Colonic mucosa (tissue), 4 donors: ENCODE measurements at regions not wholly inside any gene's neighbourhood (a gene's known extent, or its start where the extent isn't known, plus 50 kb on each side); places are given as distances from the start of the nearest gene placed in this dataset.

ENCODE experiments used
- DNase-seq: peaks from one replicate; pipeline ENCODE4 v3.0.0-alpha.2; 2020
- H3K27ac ChIP-seq: fragments of 200-600 bp; one replicate; pipeline ENCODE4 v1.8.0; 2021
- H3K27me3 ChIP-seq: fragments of 200-600 bp; one replicate; pipeline ENCODE4 v1.8.0; 2021
- H3K36me3 ChIP-seq: fragments of 200-600 bp; one replicate; pipeline ENCODE4 v1.8.0; 2021
- H3K4me1 ChIP-seq: fragments of 200-600 bp; one replicate; pipeline ENCODE4 v1.8.0; 2021; ENCODE audit warnings: mild to moderate bottlenecking
- H3K4me3 ChIP-seq: fragments of 200-600 bp; one replicate; pipeline ENCODE4 v1.8.0; 2021
- H3K9ac ChIP-seq, 2 donors: one replicate each; pipeline ENCODE4 v1.7.0; 2013; ENCODE audit warnings: control low read depth in 2 of 2, low read depth in 2 of 2, low read length in 2 of 2
- H3K9me3 ChIP-seq: fragments of 200-600 bp; one replicate; pipeline ENCODE4 v1.8.0; 2021
- CTCF ChIP-seq: fragments of 200-600 bp; IDR thresholded peaks from one replicate; pipeline ENCODE4 v1.8.0; 2022; ENCODE audit warnings: antibody characterized with exemption, mild to moderate bottlenecking
- intact Hi-C: fragments of 100-400 bp; cut with DNase I; formaldehyde crosslinking; loops from one replicate; pipeline ENCODE4 v1.14.1; 2022
- donor health status: healthy.
- donor health status: DM: no; HTN: no; CAD: no.
- donor health status: DM: no; HTN: no; CAD: no.

GRCh38 chr4:175435381-175435783, 376.7 kb downstream of the GPM6A start:
- no peaks in the 10 kb centered on the region for H3K9me3 ChIP-seq
- TF ChIP-seq CTCF: no peak
- intact Hi-C loops: no loop called here
- H3K9ac ChIP-seq: no peak overlapping the region
- H3K4me3 ChIP-seq: no peak overlapping the region
- H3K27ac ChIP-seq: no peak overlapping the region
- no peaks in the 10 kb centered on the region for H3K27me3 ChIP-seq
- H3K36me3 ChIP-seq: no peaks in the 10 kb centered on the region
- H3K4me1 ChIP-seq: no peaks in the 10 kb centered on the region
- no peak for DNase-seq

GRCh38 chr4:175436196-175436595, 375.9 kb downstream of the GPM6A start:
- no peak for TF ChIP-seq CTCF
- no peak for DNase-seq
- intact Hi-C loops: no loop called here
- H3K9me3 ChIP-seq: no peaks in the 10 kb centered on the region
- no peak overlapping the region for H3K4me3 ChIP-seq
- no peaks in the 10 kb centered on the region for H3K36me3 ChIP-seq
- H3K27ac ChIP-seq: no peak overlapping the region
- no peaks in the 10 kb centered on the region for H3K27me3 ChIP-seq
- no peaks in the 10 kb centered on the region for H3K4me1 ChIP-seq
- no peak overlapping the region for H3K9ac ChIP-seq

GRCh38 chr4:175440786-175441185, 371.3 kb downstream of the GPM6A start:
- H3K4me3 ChIP-seq: no peak overlapping the region
- no peaks in the 10 kb centered on the region for H3K4me1 ChIP-seq
- intact Hi-C loops: no loop called here
- no peak overlapping the region for H3K27ac ChIP-seq
- H3K36me3 ChIP-seq: no peaks in the 10 kb centered on the region
- no peak for DNase-seq
- H3K9me3 ChIP-seq: no peaks in the 10 kb centered on the region
- no peak overlapping the region for H3K9ac ChIP-seq
- no peak for TF ChIP-seq CTCF
- no peaks in the 10 kb centered on the region for H3K27me3 ChIP-seq

- Histone ChIP-seq H3K27ac (no peak overlapping the region), H3K4me3 (no peak overlapping the region), H3K36me3 (no peaks in the 10 kb centered on the region), H3K4me1 (no peaks in the 10 kb centered on the region), H3K9me3 (no peaks in the 10 kb centered on the region), H3K9ac (no peak overlapping the region), H3K27me3 (no peaks in the 10 kb centered on the region)
- TF ChIP-seq CTCF: no peak
- DNase-seq: no peak
- intact Hi-C loops: no loop called here
Measured at GRCh38 chr4:175441256-175441655, 370.8 kb downstream of the GPM6A start.

GRCh38 chr4:175443547-175443946, 368.5 kb downstream of the GPM6A start:
- DNase-seq: no peak
- no peaks in the 10 kb centered on the region for H3K4me1 ChIP-seq
- intact Hi-C loops: no loop called here
- no peak overlapping the region for H3K9ac ChIP-seq
- no peak for TF ChIP-seq CTCF
- no peaks in the 10 kb centered on the region for H3K27me3 ChIP-seq
- H3K9me3 ChIP-seq: no peaks in the 10 kb centered on the region
- H3K27ac ChIP-seq: no peak overlapping the region
- no peaks in the 10 kb centered on the region for H3K36me3 ChIP-seq
- no peak overlapping the region for H3K4me3 ChIP-seq

- Histone ChIP-seq H3K36me3 (no peaks in the 10 kb centered on the region), H3K9ac (no peak overlapping the region), H3K27me3 (no peaks in the 10 kb centered on the region), H3K4me3 (no peak overlapping the region), H3K27ac (no peak overlapping the region), H3K4me1 (no peaks in the 10 kb centered on the region), H3K9me3 (no peaks in the 10 kb centered on the region)
- no peak for DNase-seq
- no peak for TF ChIP-seq CTCF
- intact Hi-C loops: no loop called here
Measured at GRCh38 chr4:175444512-175444911, 367.6 kb downstream of the GPM6A start.
